Activated CD8-positive, alpha-beta memory T cell treated with anti-CD3 and anti-CD28 coated beads, Interleukin-2, amount 50 U/mL, for 1 hour (primary cell): ENCODE measurements at regions not wholly inside any gene's neighbourhood (a gene's known extent, or its start where the extent isn't known, plus 50 kb on each side); places are given as distances from the start of the nearest gene placed in this dataset.

Source experiments
- DNase-seq: peaks from one replicate; pipeline ENCODE4 v3.0.0-alpha.2; 2020; ENCODE audit errors: extremely low read depth

GRCh38 chr15:91670108-91670507 lies 183.4 kb upstream of the SLCO3A1 start:
- DNase-seq = no peak

- no peak for DNase-seq
These were observed 175.5 kb upstream of the SLCO3A1 start for GRCh38 chr15:91678003-91678402.

- no peak for DNase-seq
These were observed 174.1 kb upstream of the SLCO3A1 start for GRCh38 chr15:91679447-91679846.

GRCh38 chr15:91685436-91685835 lies 168.1 kb upstream of the SLCO3A1 start:
- no peak for DNase-seq

GRCh38 chr15:91688811-91689210 lies 164.7 kb upstream of the SLCO3A1 start:
- DNase-seq = no peak

- DNase-seq = no peak
These were observed 164.1 kb upstream of the SLCO3A1 start for GRCh38 chr15:91689377-91689776.

GRCh38 chr15:91692596-91692995 lies 160.9 kb upstream of the SLCO3A1 start:
- DNase-seq = no peak

GRCh38 chr15:91694131-91694830 lies 159.2 kb upstream of the SLCO3A1 start:
- no peak for DNase-seq

- DNase-seq = no peak
These were observed 158.7 kb upstream of the SLCO3A1 start for GRCh38 chr15:91694831-91695210.

- DNase-seq = no peak
These were observed 157.7 kb upstream of the SLCO3A1 start for GRCh38 chr15:91695799-91696198.

- DNase-seq = no peak
These were observed 156.5 kb upstream of the SLCO3A1 start for GRCh38 chr15:91696981-91697380.

GRCh38 chr15:91698241-91698640 lies 155.3 kb upstream of the SLCO3A1 start:
- DNase-seq = no peak

GRCh38 chr15:91699741-91700140 lies 153.8 kb upstream of the SLCO3A1 start:
- no peak for DNase-seq

GRCh38 chr15:91703274-91703673 lies 150.2 kb upstream of the SLCO3A1 start:
- DNase-seq = no peak

GRCh38 chr15:91704343-91704742 lies 149.2 kb upstream of the SLCO3A1 start:
- DNase-seq = no peak

GRCh38 chr15:91706322-91707032 lies 147.0 kb upstream of the SLCO3A1 start:
- peak; percentile 59 for DNase-seq

- no peak for DNase-seq
These were observed 143.3 kb upstream of the SLCO3A1 start for GRCh38 chr15:91710080-91710698.

GRCh38 chr15:91711384-91712033 lies 142.0 kb upstream of the SLCO3A1 start:
- no peak for DNase-seq

GRCh38 chr15:91712286-91712685 lies 141.2 kb upstream of the SLCO3A1 start:
- no peak for DNase-seq

GRCh38 chr15:91716536-91716935 lies 137.0 kb upstream of the SLCO3A1 start:
- no peak for DNase-seq

- DNase-seq = no peak
These were observed 135.7 kb upstream of the SLCO3A1 start for GRCh38 chr15:91717811-91718210.

- no peak for DNase-seq
These were observed 129.5 kb upstream of the SLCO3A1 start for GRCh38 chr15:91723959-91724358.

GRCh38 chr15:91733661-91734060 lies 119.8 kb upstream of the SLCO3A1 start:
- DNase-seq = no peak
